NCI-H524 (cell line): ENCODE measurements at regions not wholly inside any gene's neighbourhood (a gene's known extent, or its start where the extent isn't known, plus 50 kb on each side); places are given as distances from the start of the nearest gene placed in this dataset.
"Not testable (repeated sequence)": the region's sequence is repeated elsewhere in the genome, so short reads cannot be mapped to it uniquely, and the experiment has no call there.

Experiments
- DNase-seq, 2 experiments: peaks; one replicate each; lab custom pipeline; 2025; lab: John Stamatoyannopoulos, UW

DNA sequence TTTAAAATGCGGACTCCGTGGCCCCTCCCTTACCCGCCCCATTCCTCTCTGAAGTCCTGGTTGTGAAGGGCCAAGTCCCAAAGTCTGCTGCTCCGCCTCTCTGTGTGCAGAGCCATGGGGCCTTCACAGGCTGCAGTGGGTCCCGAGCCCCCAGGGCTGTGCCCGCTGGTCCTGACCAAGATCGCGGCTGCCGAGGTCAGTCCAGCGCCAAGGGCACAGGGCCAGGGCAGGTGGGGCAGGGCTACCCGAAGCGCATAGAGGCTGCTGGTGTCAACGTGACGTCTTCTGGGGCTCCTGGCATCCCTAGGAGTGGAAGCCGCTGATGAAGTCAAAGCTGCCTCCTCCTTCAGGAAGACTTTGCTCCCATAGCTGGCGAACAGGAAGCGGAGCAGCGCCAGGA is 858.8 kb downstream of the TUBA3C start:
- DNase-seq = not testable (repeated sequence)

DNA sequence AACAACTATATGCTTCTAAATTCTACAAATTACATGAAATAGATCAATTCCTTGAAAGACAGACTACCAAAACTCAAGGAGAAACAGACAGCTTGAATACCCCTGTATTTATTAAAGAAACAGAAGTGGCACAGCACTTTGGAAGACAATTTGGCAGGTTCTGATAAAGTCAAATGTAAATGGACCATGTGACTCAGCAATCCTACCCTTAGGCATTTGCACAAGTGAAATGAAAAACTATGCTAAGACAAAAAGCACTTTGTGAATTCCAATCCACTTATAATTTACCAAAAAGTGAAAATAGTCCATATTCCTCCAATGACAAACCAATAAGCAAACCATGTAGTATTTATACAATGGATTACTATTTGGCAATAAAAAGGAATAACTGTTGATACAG is 862.0 kb downstream of the TUBA3C start:
- DNase-seq = not testable (repeated sequence)

DNA sequence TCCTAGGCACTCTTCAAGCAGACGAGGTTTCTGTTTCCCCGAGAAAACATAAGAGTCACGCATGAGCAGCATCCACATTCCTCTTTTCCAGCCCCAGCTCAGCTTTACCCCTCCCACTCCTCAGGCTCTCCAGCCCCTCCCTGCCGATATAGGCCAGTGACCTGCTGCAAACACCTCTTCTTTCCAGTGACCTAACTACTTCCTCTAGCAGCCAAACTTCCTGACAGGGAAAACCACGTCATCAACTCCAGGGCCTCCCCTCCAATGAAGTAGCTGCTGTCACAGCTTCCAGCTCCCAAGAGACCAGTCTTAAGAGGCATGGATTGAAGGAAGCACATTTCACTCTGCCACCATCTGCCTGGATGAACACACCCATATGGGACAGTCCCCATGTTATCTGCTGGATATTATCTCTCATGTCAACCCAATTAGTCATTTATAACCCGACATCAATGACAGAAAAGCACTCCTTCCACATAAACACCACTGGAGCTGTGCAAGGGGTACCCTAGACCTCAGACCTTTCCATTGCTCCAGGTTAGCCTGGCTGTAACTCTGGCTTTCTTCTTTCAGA is 878.3 kb downstream of the TUBA3C start:
- DNase-seq = peak in 1 of 2 experiments; percentile 33

DNA sequence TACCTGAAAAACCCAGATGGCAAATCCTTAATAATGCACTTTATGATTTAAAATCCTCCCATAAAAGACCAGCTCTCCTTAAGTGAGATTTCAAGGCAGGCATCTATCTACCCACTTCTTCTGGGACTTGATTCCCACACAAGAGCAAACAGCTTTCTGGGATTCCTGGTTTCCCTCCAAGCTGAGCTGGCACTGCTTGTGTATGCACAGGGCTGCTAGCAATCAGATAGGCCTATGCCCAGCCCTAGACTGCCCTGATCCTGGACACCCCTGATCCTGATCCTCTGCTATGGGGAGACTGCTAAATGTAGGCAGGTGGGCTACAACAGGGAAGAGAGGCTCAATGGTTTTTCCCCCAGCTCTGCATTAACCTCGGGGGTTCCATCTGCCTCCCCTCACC is 880.7 kb downstream of the TUBA3C start:
- DNase-seq = not testable (repeated sequence)

DNA sequence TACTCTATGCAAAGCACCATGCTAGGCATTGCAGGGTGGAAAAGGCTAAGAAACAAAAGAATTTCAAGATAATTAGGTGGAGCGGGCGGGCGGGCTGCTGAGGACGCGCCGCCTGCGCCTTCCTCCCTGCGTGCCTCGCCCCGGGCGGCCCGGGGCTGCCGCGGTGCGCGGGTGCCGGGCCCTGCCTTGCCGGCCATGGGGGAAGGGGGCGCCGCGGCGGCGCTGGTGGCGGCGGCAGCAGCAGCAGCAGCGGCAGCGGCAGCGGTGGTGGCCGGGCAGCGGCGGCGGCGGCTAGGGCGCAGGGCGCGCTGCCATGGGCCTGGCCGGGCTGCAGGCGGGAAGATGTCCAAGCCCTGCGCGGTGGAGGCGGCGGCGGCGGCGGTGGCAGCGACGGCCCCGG is 884.3 kb downstream of the TUBA3C start:
- DNase-seq = not testable (repeated sequence)

DNA sequence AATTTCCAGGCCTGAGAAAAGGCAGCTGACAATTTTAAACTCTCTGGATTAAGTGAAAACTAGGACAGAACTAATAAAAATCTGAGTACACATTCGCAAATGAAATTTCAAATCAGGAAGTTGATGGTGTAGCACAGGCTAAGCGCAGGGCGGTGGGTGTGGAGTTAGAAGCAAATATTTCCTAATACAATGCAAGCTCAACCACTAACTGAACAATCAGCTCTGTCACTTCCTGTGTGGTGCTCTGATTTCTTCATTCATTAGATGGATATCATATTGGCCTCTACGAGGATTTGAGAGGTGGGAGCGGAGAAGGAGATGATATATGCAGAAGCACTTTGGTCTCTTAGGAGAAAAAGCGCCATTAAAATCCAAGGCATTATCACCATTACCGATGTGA is 885.0 kb downstream of the TUBA3C start:
- DNase-seq = not testable (repeated sequence)

DNA sequence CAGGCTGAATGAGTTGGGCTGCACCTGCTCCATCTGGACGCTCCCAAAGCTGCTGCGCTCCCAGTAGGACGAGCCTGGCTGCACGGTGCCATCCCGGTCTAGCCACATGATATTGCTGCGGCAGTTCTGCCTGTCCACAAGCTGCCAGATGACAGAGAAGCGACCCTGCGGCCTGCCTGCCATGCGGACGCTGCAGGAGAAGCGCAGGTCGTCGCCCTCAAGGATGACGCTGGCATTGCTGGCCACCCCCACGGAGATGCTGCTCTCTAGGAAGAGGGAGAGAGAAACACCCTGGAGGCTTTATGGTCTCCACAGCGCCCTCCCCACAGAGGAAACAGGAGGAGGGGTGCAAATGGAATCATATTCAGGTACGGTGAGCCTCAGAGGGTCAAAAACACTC is 887.3 kb downstream of the TUBA3C start:
- DNase-seq = not testable (repeated sequence)

DNA sequence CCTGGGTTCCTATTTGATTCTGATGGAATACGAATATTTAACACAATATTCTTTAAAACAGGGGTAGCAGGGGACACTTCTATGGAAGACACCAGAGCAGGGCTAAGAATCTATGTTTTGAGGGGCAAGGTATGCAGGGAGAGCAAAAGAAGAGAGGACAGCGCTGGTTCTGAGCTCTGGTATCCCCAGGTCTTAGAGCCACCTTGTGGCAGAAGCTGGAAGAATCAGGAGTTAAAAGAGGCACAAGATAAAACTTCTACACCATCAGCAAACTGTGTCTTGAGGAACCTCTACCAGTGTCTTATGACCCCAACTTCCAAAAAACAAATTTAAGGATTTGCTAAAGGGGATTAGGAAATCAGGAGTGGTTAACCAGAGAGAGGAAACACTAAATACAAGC is 894.8 kb downstream of the TUBA3C start:
- DNase-seq = not testable (repeated sequence)

DNA sequence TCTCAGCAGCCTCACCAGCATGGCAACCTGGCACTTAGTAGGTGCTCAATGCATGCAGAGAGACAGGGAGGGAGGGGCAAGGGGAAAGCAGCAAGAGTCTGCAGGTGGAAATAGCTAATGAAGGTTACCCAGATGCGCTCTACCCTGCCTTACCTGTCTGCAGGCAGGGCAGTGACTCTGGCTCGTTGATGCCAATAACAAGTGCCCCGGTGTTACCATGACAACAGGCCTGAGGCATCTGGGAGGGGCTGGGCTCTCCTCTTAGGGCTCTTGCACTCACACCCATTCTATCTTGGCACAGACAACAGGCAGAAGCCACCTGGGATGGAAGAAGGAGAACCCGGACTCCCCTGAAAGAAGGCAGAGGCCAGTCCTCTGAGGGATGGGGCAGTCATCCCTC is 896.0 kb downstream of the TUBA3C start:
- not testable (repeated sequence) for DNase-seq

DNA sequence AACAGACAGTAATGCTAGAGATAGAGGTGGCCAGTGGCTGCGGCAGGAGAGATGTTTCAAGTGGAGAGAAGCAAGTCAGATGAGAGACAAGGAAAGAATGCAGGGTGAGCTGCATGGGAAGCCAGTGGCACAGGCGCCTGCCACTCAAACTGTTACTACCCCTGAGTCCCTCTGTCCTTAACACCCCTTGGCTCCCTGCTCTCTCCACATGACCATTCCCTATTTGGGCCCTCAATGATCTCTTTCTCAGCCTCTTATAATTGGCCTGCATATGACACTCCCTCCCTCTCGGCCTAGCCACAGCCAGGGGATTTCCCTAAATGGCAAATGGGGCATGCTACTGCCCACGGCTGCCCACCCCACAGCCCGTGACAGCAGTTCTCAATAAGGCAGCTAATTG is 897.6 kb downstream of the TUBA3C start:
- DNase-seq = not testable (repeated sequence)

DNA sequence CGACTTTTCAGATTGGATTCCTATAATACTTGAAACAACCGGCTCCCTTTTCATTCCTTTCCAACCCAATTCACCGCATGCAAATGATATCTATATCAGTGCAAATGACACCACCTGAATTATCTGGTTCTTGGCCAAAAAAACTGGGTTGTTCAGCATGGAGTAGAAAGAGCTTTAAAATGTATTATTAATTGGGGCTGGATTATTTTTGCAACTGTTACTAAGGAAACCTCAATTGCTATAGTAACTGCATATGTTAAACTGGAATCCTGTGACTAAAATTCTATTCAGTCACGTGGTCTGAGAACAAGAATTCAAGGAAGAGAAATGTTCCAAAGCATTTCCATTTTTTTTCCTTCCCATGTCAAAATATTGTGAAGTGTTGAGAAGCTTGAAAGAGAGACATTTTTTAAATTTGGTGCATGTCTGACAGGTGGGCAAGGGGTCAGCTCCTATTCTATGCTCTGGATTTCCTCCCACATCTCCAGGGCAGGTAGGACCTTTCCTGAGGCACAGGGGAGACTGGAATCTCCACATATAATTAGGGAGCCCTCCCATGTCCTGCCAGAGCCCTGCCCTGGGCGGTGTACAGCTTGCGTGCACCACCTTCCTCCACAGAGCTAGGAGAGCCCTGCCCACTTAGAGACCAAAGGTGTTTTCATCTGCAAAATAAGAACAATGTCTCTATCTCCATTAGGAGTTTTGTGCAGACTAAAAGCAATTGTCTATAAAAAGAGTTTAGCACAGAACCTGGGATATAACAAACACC is 899.6 kb downstream of the TUBA3C start:
- not testable (repeated sequence) for DNase-seq

DNA sequence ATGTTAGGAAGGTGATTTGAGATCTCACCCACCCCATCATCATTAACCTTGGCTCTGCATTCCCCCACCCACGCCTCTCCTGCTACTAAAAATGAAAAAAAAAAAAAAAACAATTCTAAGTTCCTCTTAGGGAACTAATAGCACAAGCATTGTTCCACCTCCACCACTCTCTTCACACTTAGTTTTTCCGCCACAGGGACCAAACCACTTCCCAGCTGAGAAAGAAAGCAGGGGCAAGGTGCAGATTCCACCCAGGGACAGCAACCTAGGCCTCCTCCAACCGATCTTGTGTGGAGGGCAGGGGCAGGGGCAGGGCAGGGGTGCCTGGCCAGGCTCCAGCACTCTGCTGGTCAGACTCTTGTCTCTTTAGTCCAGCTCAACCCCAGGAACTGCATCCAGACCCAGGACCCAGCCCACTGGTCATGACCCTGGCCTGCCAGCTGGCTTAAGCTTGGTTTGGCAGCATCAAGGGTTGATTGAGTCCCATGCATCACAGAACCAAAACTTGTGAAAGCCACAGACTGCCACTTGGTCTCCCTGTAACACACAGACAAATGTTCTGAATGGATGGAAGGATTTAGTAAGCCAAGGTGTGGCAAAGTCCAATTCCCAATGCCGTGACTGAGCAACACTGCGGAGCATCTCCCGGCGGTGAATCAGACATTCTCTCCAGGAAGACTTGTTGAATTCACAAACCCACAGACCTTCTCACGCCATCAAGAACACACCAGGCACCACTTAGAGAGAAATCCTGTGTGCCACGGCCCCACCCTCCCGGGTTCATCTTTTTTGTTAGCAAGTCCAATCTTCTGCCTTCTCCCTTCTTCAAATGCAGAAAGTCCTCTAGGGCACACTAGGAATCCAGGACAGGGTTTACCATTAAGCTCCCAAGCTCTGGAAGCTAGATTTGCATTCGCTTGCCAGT is 900.5 kb downstream of the TUBA3C start:
- DNase-seq = not testable (repeated sequence)

DNA sequence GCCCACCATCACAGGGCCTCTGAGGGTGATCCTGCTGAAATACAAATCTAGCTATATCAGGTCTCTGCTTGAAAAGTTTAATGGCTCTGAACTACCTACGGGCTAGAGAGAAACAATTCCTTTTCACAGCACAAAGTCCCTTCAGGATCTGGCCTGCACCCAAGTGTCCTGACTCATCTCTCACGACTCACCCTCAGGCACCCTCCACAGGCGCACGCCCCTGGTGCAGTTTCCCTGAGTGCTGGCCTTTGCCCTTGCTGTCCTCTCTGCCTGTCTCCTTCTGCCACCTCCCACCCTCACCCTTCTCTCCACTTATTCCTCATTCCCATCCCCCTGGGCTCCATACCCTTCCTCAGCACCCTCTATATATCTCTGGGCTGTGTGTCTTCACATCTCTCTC is 901.7 kb downstream of the TUBA3C start:
- DNase-seq = not testable (repeated sequence)

DNA sequence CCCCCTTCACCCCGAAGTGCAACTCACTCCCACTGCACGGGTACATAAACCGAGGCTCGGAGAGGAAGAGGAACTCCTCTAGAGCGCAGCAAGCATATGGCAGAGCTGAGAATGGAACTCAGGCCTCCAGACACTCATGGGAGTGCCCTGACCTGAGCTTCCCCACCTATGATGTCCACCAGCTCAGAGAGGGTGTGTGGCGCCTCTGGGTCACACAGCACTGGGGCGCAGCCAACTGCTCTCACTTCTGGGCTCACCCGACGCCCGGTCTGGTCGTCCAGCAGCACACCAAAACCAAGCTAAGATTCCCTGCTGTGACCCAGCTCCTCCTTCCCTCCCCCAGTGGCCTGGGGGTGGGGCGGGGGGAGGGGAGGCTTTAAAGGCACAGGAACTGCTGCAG is 904.3 kb downstream of the TUBA3C start:
- DNase-seq = not testable (repeated sequence)

DNA sequence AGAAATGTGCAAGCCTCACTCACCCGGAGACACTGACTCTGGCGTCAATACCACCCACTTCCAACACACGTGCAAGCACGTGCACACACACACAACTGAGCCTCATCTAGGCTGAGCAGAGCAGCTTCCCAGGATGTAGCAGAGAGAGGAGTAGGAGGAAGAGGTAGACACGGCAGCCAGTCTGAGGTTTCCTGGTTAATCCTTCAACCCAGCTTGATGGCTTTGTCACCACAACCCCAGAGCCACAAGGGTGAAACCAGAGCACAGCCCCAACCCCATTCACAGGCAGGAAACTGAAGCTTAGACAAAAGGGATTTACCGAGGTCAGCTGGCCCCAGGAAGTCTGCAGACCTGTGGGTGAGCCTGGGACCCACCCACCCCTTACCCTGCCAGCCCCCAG is 905.3 kb downstream of the TUBA3C start:
- not testable (repeated sequence) for DNase-seq

DNA sequence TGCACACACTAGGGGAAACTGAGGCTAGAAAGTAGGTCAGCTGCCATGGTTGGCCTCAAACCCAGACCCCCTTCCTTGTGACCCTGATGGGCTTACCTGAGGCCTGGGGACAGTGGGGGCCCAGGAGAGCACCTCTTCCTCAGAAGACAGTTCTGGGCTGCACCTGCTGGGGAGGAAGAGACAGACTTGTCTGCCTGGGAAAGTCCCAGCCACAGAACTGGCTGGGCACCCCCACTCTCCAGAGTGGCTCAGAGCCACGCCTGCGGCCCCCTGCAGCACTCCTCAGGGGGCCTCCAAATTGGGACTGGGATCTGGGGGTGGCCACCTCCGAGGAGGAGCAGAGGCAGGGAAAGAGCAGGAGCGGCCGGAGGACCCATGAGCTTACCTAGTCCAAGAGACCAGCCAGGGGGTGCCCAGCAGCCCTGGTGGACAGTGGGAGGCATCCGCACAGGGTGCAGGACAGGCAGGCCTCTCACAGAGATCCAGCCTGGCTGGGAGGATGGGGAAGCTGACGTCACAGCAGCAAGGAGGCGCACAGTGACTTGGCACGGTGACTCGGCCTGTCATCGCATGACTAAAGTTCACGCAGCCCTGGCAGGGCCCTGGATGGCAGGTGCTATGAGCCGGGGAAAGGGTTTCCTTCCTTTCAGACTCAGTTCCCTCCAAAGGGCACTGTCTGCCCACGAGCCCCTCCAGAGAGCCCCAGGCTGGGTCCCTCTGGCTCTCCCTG is 907.7 kb downstream of the TUBA3C start:
- DNase-seq = not testable (repeated sequence)

DNA sequence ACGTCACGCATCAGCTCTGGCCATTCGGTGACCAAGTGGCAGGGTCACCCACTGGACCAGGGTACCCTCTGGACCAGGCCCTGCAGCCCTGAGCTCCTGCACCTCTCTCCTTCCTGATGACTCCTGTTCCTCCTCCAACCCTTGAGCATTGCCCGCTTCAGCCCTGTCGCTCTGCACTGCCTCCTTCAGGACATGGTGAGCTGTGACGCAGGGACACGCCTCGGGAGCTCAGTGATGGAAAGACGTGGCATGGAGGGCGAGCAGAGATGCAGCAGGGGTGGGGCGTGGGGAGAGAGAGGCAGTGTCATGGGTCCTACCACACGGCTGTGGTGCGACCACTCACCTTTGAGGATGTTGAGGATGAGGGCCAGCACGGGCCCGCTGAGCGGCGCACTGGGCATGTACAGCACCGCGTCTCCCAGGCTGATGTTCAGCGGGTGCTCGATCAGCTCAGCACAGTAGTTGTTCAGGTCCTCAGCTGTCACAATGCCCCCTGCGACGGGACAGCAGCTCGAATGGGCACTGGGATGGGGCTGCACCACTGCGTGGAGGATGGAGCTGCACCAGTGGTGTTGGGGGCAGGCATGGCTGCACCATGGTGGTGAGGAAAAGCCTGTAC is 922.7 kb downstream of the TUBA3C start:
- not testable (repeated sequence) for DNase-seq

DNA sequence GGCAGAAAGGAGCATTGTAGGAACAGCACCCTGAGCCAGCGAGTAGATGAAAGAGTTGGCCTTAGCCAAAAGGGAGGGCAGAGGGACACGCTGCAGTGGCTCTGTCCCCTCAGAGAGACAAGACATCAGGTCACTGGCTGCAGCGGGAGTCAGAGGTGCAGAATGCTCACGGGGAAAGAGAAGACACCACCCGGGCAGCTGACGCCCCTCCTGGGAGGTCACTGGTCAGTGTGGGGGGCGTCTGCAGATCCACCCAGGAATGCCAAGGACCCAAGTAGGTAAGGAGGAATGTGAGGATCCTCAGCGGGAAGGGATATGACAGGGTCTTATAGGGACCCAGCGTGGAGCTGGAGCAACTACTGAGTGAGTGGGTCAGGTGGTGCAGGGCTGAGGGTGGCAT is 923.9 kb downstream of the TUBA3C start:
- not testable (repeated sequence) for DNase-seq

DNA sequence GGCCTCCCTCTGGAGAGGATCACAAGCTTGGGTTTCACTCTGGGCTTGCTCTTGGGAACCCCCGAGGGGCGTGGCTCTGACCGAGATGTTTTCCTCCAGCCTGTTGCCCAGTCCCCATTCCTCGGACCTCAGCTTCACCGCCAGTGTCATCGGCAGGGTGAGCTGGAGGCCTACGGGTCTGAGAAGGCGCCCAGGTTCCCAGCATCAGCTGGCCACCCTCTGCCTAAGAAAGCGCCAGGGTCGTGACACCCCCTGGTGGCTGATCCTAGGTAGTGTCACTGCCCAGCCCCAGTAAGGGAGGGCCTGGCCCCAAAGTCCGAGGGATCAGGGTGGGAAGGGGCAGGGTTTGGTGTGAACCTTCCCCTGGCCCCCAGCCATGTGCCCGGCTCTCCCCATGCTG is 928.8 kb downstream of the TUBA3C start:
- not testable (repeated sequence) for DNase-seq

DNA sequence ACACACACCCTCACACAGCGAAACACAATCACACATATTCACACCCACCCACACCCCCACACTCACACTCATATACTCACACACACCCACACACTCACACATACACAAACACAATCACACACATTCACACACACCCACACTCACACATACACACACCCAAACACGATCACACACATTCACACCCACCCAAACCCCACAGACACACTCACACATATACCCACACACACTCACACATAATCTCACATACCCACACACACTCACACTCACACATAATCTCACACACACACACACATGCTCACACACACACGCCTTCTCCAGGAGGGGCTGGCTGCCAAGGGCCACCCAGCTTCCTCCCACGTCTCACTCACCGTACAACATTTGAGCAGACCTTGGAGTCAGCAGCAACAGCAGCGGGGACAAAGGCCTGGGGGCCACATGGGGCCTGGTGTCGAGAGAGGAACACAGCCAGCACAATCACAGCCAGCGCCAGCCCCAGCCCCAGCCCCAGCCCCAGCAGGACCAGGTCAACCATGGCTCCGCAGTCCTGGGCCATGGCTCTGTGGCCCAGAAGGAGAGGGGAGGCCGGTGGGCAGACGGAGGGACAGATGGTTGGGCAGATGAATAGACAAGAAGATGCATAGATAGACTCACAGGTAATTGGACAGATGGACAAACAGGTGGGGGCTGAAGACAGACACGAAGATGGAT is 932.9 kb downstream of the TUBA3C start:
- DNase-seq = peak in 1 of 2 experiments; percentile 19

DNA sequence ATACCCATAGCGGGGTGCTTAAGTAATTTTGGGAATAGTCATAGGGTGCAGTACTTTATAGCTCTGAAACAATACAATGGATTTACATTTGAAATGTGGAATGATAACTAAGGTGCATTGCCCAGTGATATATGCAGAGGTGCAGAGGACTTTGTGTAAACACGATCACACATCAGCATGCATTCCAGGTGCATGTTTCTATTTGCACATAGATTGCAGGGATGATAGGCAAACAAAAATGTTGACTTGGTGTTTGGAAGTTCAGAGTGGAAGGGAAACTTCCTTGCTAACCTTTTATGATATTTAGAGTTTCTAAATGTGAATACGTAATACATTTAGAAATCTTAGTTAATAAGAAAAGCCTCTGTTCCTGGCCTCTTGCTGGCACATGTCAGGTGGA is 941.5 kb downstream of the TUBA3C start:
- DNase-seq = not testable (repeated sequence)
